ENCODE measurements at regions not wholly inside any gene's neighbourhood (a gene's known extent, or its start where the extent isn't known, plus 50 kb on each side); places are given as distances from the start of the nearest gene placed in this dataset.
"Not testable (repeated sequence)": the region's sequence is repeated elsewhere in the genome, so short reads cannot be mapped to it uniquely, and the experiment has no call there.

- Histone ChIP-seq H3K27ac (peak overlapping the region in 1 of 2 donors; percentile 45), H3K4me1 (replicated peaks) (no peaks in the 10 kb centered on the region), H3K9me3 (no peaks in the 10 kb centered on the region), H3K36me3 (no peaks in the 10 kb centered on the region), H3K27me3 (replicated peaks; ENCODE audit: insufficient read depth) (no peaks in the 10 kb centered on the region), H3K4me3 (no peak overlapping the region)
- WGBS = 49% methylated on average over 4 of the region's 4 CpGs
- intact Hi-C loops (cut with DNase I) = no loop called here
- no peak for TF ChIP-seq CTCF (IDR thresholded peaks at IDR 0.05)
- no peak for TF ChIP-seq POLR2A (IDR thresholded peaks at IDR 0.05)
- TF ChIP-seq POLR2AphosphoS5 (IDR thresholded peaks at IDR 0.05) = no peak
- DNase-seq (ENCODE audit: low spot score) = no peak
Observed at GRCh38 chr12:93007544-93007943, 78.4 kb upstream of the EEA1 start.

DNA sequence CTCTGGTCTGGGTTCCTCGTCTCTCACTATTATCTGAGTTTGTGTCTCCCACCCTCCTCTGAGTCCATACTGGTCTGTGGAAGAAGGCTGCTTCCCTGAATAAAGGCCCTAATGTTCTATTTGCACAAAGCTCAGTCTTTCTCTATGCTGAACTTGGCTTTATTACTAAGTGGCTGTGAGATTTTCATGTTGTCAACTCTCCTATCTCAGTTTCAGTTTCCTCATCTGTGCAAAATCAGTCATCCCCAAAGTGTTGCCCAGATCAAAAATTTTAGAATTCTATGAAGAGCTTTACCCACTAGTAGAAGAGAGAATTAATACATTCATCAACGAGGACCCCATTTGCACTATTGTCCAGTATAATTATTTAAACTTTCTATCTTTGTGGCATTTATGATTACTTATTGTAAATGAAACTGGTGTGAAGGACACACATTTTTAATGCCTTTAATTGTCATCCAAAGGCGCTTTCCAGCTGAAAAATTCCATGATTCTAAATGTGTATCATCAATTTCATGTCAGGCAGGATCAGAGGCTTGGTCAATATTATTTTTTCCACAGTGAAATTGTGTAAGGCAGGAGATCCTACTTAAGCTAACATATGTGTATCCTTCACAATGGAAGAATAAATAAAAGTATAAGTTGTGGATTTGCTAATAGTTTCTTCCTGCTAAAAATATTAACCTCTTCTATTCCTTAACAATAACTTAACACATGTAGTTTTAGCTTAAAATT lies 79.1 kb upstream of the EEA1 start:
- no peaks in the 10 kb centered on the region for H3K36me3 ChIP-seq
- H3K27me3 ChIP-seq (replicated peaks; ENCODE audit: insufficient read depth) = no peaks in the 10 kb centered on the region
- DNase-seq (ENCODE audit: low spot score) = no peak
- no peaks in the 10 kb centered on the region for H3K4me1 ChIP-seq (replicated peaks)
- WGBS = 88% methylated on average over 3 of the region's 3 CpGs
- H3K9me3 ChIP-seq = no peaks in the 10 kb centered on the region
- intact Hi-C loops (cut with DNase I) = no loop called here
- H3K27ac ChIP-seq = peak overlapping the region in 1 of 2 donors; percentile 45
- H3K4me3 ChIP-seq = no peak overlapping the region
- TF ChIP-seq POLR2A (IDR thresholded peaks at IDR 0.05) (no peak), CTCF (IDR thresholded peaks at IDR 0.05) (no peak), POLR2AphosphoS5 (IDR thresholded peaks at IDR 0.05) (peak; percentile 70)

DNA sequence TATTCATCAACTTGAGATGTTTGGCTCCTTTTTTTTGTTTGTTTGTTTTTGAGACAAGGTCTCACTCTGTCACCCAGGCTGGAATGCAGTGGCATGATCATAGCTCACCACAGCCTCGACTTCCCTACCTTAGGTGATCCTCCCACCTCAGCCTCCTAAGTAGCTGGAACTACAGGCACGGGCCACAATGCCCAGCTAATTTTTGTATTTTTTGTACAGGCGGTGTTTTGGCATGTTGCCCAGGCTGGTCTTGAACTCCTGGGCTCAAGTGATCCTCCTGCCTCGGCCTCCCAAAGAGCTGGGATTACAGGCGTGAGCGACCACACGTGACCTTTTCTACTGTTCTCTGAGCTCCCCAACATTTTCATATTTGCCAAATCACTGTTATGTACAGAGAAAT lies 79.8 kb upstream of the EEA1 start:
- H3K4me1 ChIP-seq (replicated peaks); H3K27ac ChIP-seq; intact Hi-C loops (cut with DNase I); DNase-seq (ENCODE audit: low spot score); H3K9me3 ChIP-seq; H3K4me3 ChIP-seq; H3K27me3 ChIP-seq (replicated peaks; ENCODE audit: insufficient read depth); H3K36me3 ChIP-seq: not testable (repeated sequence)
- WGBS = 81% methylated on average over 7 of the region's 7 CpGs

- Histone ChIP-seq H3K27me3 (replicated peaks; ENCODE audit: insufficient read depth) (no peaks in the 10 kb centered on the region), H3K4me3 (no peak overlapping the region), H3K4me1 (replicated peaks) (no peaks in the 10 kb centered on the region), H3K27ac (no peak overlapping the region), H3K9me3 (no peaks in the 10 kb centered on the region), H3K36me3 (no peaks in the 10 kb centered on the region)
- no peak for TF ChIP-seq POLR2A (IDR thresholded peaks at IDR 0.05)
- TF ChIP-seq POLR2AphosphoS5 (IDR thresholded peaks at IDR 0.05) = no peak
- TF ChIP-seq CTCF (IDR thresholded peaks at IDR 0.05) = no peak
- DNase-seq (ENCODE audit: low spot score) = no peak
- intact Hi-C loops (cut with DNase I) = no loop called here
- 97% methylated on average over 3 of the region's 3 CpGs for WGBS
Observed at GRCh38 chr12:93009533-93009932, 80.4 kb upstream of the EEA1 start.

DNA sequence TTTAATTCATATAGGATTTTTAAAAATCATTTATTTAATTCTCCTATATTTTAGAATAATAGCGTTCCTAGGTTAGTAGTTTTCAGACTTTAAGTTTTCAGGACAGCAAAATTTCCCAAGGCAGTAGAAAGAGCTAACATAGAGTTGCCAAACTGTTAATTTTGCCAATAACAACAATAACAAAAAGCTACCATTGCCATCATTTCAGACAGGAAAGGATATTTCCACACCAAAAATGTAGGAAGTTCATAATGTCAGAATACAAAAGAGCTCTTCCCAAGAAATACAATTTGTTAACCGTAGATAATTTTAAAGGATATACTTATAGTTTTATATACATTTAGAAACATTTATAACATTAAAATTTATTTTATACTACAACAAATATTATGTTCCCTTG lies 81.4 kb upstream of the EEA1 start:
- no peak for DNase-seq (ENCODE audit: low spot score)
- H3K4me1 ChIP-seq (replicated peaks) = no peaks in the 10 kb centered on the region
- H3K36me3 ChIP-seq = no peaks in the 10 kb centered on the region
- H3K27me3 ChIP-seq (replicated peaks; ENCODE audit: insufficient read depth) = no peaks in the 10 kb centered on the region
- TF ChIP-seq CTCF (IDR thresholded peaks at IDR 0.05) (no peak), POLR2AphosphoS5 (IDR thresholded peaks at IDR 0.05) (no peak), POLR2A (IDR thresholded peaks at IDR 0.05) (no peak)
- intact Hi-C loops (cut with DNase I) = no loop called here
- 85% methylated on average over 2 of the region's 2 CpGs for WGBS
- no peaks in the 10 kb centered on the region for H3K9me3 ChIP-seq
- H3K27ac ChIP-seq = no peak overlapping the region
- no peak overlapping the region for H3K4me3 ChIP-seq
